GM19238 (cell line): ENCODE measurements at regions not wholly inside any gene's neighbourhood (a gene's known extent, or its start where the extent isn't known, plus 50 kb on each side); places are given as distances from the start of the nearest gene placed in this dataset.

Experiments
- DNase-seq: peaks from one replicate; pipeline ENCODE4 v3.0.0; 2011; ENCODE audit warnings: low spot score; ENCODE audit not compliant: insufficient read length

GRCh38 chr11:128042290-128042751 lies 545.0 kb downstream of the ETS1 start:
- no peak for DNase-seq

GRCh38 chr11:128040603-128041002 lies 546.8 kb downstream of the ETS1 start:
- no peak for DNase-seq

GRCh38 chr11:128039140-128040021 lies 548.0 kb downstream of the ETS1 start:
- DNase-seq: peak; percentile 7

- no peak for DNase-seq
These were observed 550.7 kb downstream of the ETS1 start for GRCh38 chr11:128036556-128037093.

GRCh38 chr11:128036006-128036405 lies 551.4 kb downstream of the ETS1 start:
- no peak for DNase-seq

DNA sequence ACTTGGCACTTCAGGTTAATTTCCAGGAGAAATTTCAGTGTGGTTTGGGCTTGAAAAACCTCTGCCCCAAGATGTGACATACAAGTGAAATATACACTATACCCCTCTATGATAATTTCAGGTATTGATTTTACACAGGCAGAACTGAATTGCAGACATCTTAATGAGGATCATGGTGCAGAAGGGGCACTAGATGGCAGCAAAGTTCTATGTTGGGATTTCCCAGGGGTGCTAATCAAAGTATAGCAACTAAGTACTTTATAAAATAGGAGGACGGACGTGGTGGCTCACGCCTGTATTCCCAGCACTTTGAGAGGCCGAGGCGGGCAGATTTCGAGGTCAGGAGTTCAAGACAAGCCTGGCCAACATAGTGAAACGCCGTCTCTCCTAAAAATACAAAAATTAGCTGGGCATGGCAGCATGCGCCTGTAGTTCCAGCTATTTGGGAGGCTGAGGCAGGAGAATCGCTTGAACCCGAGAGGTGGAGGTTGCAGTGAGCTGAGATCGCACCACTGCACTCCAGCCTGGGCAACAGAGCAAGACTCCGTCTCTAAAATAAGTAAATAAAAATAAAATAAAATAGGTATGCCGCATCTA lies 555.7 kb downstream of the ETS1 start:
- DNase-seq: peak; percentile 16

GRCh38 chr11:128029219-128029722 lies 558.1 kb downstream of the ETS1 start:
- no peak for DNase-seq

- DNase-seq: no peak
These were observed 560.8 kb downstream of the ETS1 start for GRCh38 chr11:128026596-128026995.

DNA sequence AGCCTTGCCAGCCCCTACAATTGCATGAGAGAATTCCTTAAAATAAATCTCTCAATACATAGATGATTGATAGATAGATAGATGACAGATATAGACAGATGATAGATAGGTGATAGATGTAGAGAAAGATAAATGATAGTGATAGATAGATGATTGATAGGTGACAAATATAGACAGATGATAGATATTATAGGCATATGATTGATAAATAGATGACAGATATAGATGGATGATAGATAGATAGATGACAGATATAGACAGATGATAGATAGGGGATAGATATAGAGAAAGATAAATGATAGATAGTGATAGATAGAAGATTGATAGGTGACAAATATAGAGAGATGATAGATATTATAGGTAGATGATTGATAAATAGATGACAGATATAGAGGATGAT lies 564.6 kb downstream of the ETS1 start:
- no peak for DNase-seq

GRCh38 chr11:128022007-128022368 lies 565.4 kb downstream of the ETS1 start:
- no peak for DNase-seq

DNA sequence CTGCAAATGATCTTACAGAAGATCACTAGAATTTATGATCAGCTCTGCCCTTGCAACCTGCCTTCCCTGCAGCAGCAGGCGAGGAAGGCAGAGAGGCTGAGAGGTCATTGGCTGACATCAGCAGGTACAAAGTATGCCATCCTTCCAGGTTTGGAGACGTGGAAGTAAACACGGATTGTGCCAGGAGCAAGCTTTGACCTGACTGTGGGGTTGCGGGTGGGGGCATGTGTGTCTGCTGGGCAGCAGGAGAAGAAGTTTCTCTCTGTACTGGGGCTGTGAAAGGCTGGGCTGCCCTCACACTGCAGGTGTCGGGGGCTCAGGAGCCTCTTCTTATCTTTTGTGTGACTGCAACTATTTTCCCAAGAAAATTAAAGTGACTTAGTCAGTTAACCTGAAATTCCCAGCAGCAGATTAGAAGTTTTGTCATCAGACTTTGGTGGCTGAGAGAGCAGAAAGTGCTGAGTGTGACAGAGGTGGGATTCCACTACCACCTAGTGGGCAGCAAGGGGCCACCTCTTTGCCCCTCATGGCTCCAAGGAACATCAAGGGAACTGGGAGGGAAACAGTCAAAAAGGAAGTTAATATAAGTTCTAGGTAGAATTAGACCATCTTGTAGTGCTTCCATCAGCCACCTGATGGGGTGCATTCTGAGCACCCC lies 565.9 kb downstream of the ETS1 start:
- no peak for DNase-seq

DNA sequence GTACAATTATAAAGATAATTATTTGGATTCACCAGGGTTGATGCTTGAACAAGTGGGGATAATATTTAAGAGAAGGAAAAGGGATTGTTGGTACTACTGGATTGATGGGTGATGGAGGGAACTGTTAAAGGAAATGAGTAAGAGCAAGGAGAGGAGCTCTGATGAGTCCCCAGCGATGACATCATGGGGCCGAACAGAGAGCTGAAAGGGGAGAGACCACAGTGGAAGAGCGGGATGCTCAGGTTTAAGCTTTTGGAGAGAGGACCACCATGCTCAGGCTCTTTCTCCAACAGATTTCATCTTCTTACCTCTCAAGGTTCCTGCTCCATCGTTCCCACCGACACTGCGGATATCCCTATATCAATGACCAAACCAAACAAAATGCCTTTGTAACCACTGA lies 568.7 kb downstream of the ETS1 start:
- DNase-seq: no peak

DNA sequence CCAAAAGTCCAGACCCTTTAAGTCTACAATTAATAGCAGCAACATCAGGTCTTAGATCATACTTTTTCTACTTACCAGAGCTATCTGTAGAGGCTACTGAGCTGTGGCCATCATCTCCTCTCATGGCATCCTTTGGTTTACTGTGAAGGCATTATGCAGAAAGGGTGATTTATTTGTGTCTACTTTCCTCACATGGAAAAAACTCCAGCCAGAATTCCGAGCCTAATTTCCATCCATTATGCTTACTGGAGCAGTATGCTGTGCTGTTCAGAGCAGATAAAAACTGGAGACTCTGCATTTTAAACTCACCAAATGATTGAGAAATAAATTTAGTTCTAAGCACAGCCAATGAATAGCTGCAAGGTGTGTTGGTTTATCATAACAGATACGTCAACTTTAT lies 581.8 kb downstream of the ETS1 start:
- no peak for DNase-seq

- DNase-seq: no peak
These were observed 588.9 kb downstream of the ETS1 start for GRCh38 chr11:127998421-127998820.

DNA sequence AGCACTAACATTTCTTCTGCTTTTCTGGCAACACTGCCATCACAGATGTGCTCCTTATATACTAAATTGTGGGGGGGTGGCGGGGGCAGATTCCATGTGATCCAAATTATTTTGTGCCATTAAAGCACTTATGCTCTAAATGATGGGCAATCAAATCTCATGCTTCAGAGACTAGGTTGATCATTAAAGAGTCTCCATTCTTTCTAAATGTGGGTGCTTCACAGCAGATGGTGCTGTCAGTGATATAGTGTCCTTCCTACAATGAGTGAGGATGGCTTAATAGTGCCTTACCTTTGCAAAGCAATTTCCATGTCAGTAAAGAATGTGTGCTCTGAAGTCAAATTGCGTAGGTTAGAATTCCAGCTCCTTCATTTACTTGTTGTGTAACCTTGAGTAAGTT lies 589.8 kb downstream of the ETS1 start:
- no peak for DNase-seq

DNA sequence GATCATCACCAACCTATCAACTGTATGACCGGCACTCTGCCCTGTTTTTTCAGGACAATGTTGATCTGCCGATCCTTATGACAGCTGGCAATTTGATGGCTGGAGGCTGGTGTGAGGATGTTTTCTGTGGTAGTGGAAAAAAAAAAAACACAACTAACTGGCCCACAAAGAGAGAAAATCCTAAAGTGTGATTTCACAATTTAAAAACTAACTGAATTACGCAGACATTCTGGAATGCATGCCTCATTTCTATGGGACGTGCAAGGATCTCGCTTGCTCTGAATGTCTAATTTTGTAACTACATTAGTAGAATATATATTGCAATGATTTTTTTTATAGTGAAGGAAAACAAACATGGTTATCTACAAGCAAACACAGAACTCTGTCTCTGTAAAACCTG lies 590.5 kb downstream of the ETS1 start:
- DNase-seq: no peak

DNA sequence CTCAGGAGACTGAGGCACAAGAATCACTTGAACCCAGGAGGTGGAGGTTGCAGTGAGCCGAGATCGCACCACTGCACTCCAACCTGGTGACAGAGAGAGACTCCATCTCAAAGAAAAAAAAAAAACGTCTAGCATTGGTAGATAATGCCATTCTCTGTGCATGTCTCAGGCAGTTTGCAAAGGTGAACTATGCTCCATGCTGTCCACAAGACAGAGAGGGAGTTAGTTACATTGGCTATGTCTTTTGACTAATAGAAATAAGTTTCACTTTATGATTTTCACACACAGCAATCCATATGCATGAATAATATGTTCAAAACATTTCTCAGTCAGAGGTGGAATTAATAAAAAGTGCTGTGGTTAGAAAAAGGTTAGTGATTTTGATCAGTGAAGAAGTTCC lies 591.4 kb downstream of the ETS1 start:
- no peak for DNase-seq

DNA sequence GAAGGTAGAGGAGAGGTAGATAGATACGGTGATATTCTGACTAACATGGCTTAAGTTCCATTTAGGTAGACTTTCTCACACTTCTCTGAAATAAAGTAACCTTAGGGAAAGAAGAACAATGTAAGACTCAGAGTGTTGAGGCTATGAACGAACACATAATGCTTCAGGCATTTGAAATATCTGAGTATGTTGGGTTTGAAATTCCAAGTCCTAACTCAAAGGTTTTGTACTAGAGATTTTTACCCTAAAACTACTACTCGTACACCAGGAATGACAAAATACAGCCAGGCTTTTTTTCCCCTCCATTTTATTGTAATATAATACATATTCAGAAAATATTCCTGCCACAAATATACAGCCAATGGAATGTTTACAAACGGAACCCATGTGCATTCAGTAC lies 592.6 kb downstream of the ETS1 start:
- DNase-seq: no peak

GRCh38 chr11:127993788-127994187 lies 593.6 kb downstream of the ETS1 start:
- no peak for DNase-seq

GRCh38 chr11:127993281-127993680 lies 594.1 kb downstream of the ETS1 start:
- DNase-seq: no peak

- no peak for DNase-seq
These were observed 601.3 kb downstream of the ETS1 start for GRCh38 chr11:127986073-127986472.

GRCh38 chr11:127972816-127973215 lies 614.5 kb downstream of the ETS1 start:
- DNase-seq: no peak
